Medulla oblongata (tissue), 1 donor: ENCODE measurements at regions not wholly inside any gene's neighbourhood (a gene's known extent, or its start where the extent isn't known, plus 50 kb on each side); places are given as distances from the start of the nearest gene placed in this dataset.

Source experiments
- DNase-seq: peaks from one replicate; pipeline ENCODE4 v3.0.0-alpha.2; 2015; ENCODE audit errors: extremely low spot score

- no peak for DNase-seq
Observed at GRCh38 chr7:33852838-33853237, 52.5 kb upstream of the BMPER start.

GRCh38 chr7:33853361-33854062 lies 51.8 kb upstream of the BMPER start:
- no peak for DNase-seq

GRCh38 chr7:33854178-33854577 lies 51.2 kb upstream of the BMPER start:
- DNase-seq = no peak

GRCh38 chr7:33854801-33855350 lies 50.5 kb upstream of the BMPER start:
- DNase-seq = peak; percentile 26
